ENCODE measurements at regions not wholly inside any gene's neighbourhood (a gene's known extent, or its start where the extent isn't known, plus 50 kb on each side); places are given as distances from the start of the nearest gene placed in this dataset.

GRCh38 chr21:18673789-18674188, 270.2 kb upstream of the TMPRSS15 start:
- no peak for ATAC-seq
- BruUV-seq (replicated peaks): no TSS peak
- H2AFZ ChIP-seq (ENCODE audit: low read depth, low read length, poor library complexity, severe bottlenecking): no peak overlapping the region
- H3K79me2 ChIP-seq (ENCODE audit: insufficient read depth, low read length): no peaks in the 10 kb centered on the region
- no peak overlapping the region for H3K9ac ChIP-seq (ENCODE audit: low read length)
- H4K20me1 ChIP-seq (ENCODE audit: insufficient read depth): no peaks in the 10 kb centered on the region
- ChIA-PET CTCF (no interaction called here), RAD21 (ENCODE audit: low non-redundant PET in 1 of 2, low total read pairs in 2 of 2, uncharacterized antibody in 2 of 2, unreplicated experiment in 2 of 2) (no interaction called here), POLR2A (no interaction called here)
- intact Hi-C loops (cut with micrococcal nuclease): no loop called here
- H3K27me3 ChIP-seq (ENCODE audit: insufficient read depth, low read length): no peaks in the 10 kb centered on the region
- H3K4me1 ChIP-seq (ENCODE audit: control insufficient read depth in 1 of 2, insufficient read depth in 2 of 2, low read length in 2 of 2): no peaks in the 10 kb centered on the region
- no peak overlapping the region for H3K4me2 ChIP-seq (ENCODE audit: low read length)
- H3K36me3 ChIP-seq (ENCODE audit: control insufficient read depth in 1 of 2, insufficient read depth in 2 of 2, low read length in 2 of 2): no peaks in the 10 kb centered on the region
- no peak overlapping the region for H3K4me3 ChIP-seq (replicated peaks in 1 of 2; ENCODE audit: low read depth in 1 of 2, low read length in 2 of 2)
- no peak for DNase-seq (ENCODE audit: low read depth, low spot score)
- H3K27ac ChIP-seq (ENCODE audit: low read depth, low read length): no peak overlapping the region
- no peaks in the 10 kb centered on the region for H3K9me2 ChIP-seq (ENCODE audit: insufficient read depth)
- TF ChIP-seq EZH2 (IDR thresholded peaks at IDR 0.05): no peak
- no peak for TF ChIP-seq FOSL1 (IDR thresholded peaks at IDR 0.05; ENCODE audit: low read depth)
- TF ChIP-seq JUND (IDR thresholded peaks at IDR 0.05): no peak
- no peak for TF ChIP-seq EGR1 (IDR thresholded peaks at IDR 0.05; ENCODE audit: low read depth)
- TF ChIP-seq SP1 (IDR thresholded peaks at IDR 0.05; ENCODE audit: low read depth): no peak
- TF ChIP-seq ATF3 (IDR thresholded peaks at IDR 0.05): no peak
- TF ChIP-seq ZFX (IDR thresholded peaks at IDR 0.05): no peak
- TF ChIP-seq, protein P1, sequence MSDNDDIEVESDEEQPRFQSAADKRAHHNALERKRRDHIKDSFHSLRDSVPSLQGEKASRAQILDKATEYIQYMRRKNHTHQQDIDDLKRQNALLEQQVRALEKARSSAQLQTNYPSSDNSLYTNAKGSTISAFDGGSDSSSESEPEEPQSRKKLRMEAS (IDR thresholded peaks at IDR 0.05): no peak
- no peak for TF ChIP-seq POLR2AphosphoS5 (IDR thresholded peaks at IDR 0.05; ENCODE audit: low read depth, low read length)
- TF ChIP-seq ELF1 (IDR thresholded peaks at IDR 0.05; ENCODE audit: borderline replicate concordance, low read depth): no peak
- TF ChIP-seq, protein P2, sequence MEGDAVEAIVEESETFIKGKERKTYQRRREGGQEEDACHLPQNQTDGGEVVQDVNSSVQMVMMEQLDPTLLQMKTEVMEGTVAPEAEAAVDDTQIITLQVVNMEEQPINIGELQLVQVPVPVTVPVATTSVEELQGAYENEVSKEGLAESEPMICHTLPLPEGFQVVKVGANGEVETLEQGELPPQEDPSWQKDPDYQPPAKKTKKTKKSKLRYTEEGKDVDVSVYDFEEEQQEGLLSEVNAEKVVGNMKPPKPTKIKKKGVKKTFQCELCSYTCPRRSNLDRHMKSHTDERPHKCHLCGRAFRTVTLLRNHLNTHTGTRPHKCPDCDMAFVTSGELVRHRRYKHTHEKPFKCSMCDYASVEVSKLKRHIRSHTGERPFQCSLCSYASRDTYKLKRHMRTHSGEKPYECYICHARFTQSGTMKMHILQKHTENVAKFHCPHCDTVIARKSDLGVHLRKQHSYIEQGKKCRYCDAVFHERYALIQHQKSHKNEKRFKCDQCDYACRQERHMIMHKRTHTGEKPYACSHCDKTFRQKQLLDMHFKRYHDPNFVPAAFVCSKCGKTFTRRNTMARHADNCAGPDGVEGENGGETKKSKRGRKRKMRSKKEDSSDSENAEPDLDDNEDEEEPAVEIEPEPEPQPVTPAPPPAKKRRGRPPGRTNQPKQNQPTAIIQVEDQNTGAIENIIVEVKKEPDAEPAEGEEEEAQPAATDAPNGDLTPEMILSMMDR (IDR thresholded peaks at IDR 0.05 in 2 of 3, conservative IDR thresholded peaks at IDR 0.05 in 1 of 3; ENCODE audit: borderline replicate concordance in 1 of 3, insufficient read depth in 1 of 3, low read depth in 2 of 3, low read length in 2 of 3): no peak
- TF ChIP-seq SIN3A (IDR thresholded peaks at IDR 0.05; ENCODE audit: low read depth): no peak
- TF ChIP-seq POLR2A (IDR thresholded peaks at IDR 0.05; ENCODE audit: borderline replicate concordance, extremely low read depth, insufficient read depth, insufficient read length): no peak
- no peak for TF ChIP-seq CEBPB (IDR thresholded peaks at IDR 0.05; ENCODE audit: low read depth)
- TF ChIP-seq RAD21 (IDR thresholded peaks at IDR 0.05; ENCODE audit: low read depth): no peak
- TF ChIP-seq YY1 (IDR thresholded peaks at IDR 0.05; ENCODE audit: extremely low read depth, insufficient replicate concordance, low read depth, low read length): no peak
- no peak for TF ChIP-seq SRF (IDR thresholded peaks at IDR 0.05; ENCODE audit: low read depth)
- no peak for TF ChIP-seq ZNF274 (IDR thresholded peaks at IDR 0.05; ENCODE audit: low read depth, low read length)
- peaks cover 3 to 8% of the 10 kb centered on the region in 2 experiments; a peak in 2 of 4 replicates for H3K9me3 ChIP-seq (ENCODE audit: control insufficient read depth in 1 of 2, insufficient read depth in 1 of 2, low read depth in 1 of 2, low read length in 2 of 2)

Measured in HCT116 (cell line).